IMR-90 (cell line): ENCODE measurements at regions not wholly inside any gene's neighbourhood (a gene's known extent, or its start where the extent isn't known, plus 50 kb on each side); places are given as distances from the start of the nearest gene placed in this dataset.
A peak's percentile ranks its signal among the peaks of the same experiment; 100 is the strongest.

Experiments
- ATAC-seq: fragments of 200-7000 bp; cut with Tn5 transposase; 2 replicates; pipeline ENCODE4 v1.9.1; 2020; ENCODE audit warnings: low read depth, mild to moderate bottlenecking, moderate library complexity
- BruUV-seq: library from RNA; stranded (reverse); fragments of 400-500 nt; replicated peaks from 2 replicates; lab custom pipeline; 2021; lab: Mats Ljungman, UMichigan
- CTCF ChIA-PET: fragments of 300-600 bp; formaldehyde crosslinking; extraction: SDS; loops from one replicate; lab custom pipeline; 2021; ENCODE audit warnings: antibody characterized with exemption; lab: Yijun Ruan, JAX
- POLR2A ChIA-PET: fragments of 300-600 bp; sonication (Branson Sonifier 250); formaldehyde crosslinking; loops from one replicate; lab custom pipeline; 2022; ENCODE audit warnings: antibody characterized with exemption; ENCODE audit not compliant: unreplicated experiment; lab: Charles Lee
- DNase-seq: peaks from one replicate; pipeline ENCODE4 v3.0.0; 2013
- H2AFZ ChIP-seq: replicated peaks from 2 replicates; pipeline ENCODE3; 2013; ENCODE audit warnings: low read length, mild to moderate bottlenecking; ENCODE audit not compliant: poor library complexity
- H2AK5ac ChIP-seq: 2 replicates; pipeline ENCODE4 v1.6.1; 2013; ENCODE audit warnings: low read depth, low read length, inconsistent platforms
- H2AK9ac ChIP-seq: replicated peaks from 2 replicates; pipeline ENCODE3; 2013; ENCODE audit warnings: mild to moderate bottlenecking, low read depth, low read length, moderate library complexity; ENCODE audit not compliant: poor library complexity
- H2BK120ac ChIP-seq: 2 replicates; pipeline ENCODE4 v1.6.1; 2013; ENCODE audit warnings: low read depth, low read length, inconsistent platforms
- H2BK15ac ChIP-seq: 3 replicates; pipeline ENCODE4 v1.6.1; 2013; ENCODE audit warnings: low read depth, low read length, inconsistent platforms
- H2BK20ac ChIP-seq: 2 replicates; pipeline ENCODE4 v1.6.1; 2013; ENCODE audit warnings: low read depth, mild to moderate bottlenecking, inconsistent platforms, low read length, moderate library complexity
- H2BK5ac ChIP-seq: 2 replicates; pipeline ENCODE4 v1.6.1; 2013; ENCODE audit warnings: mild to moderate bottlenecking, low read depth, low read length, inconsistent platforms; ENCODE audit not compliant: poor library complexity, severe bottlenecking
- H3K14ac ChIP-seq: replicated peaks from 2 replicates; pipeline ENCODE4 v1.6.1; 2013; ENCODE audit warnings: low read depth, low read length, inconsistent platforms
- H3K18ac ChIP-seq: 2 replicates; pipeline ENCODE4 v1.6.1; 2013; ENCODE audit warnings: low read depth, low read length, control low read depth
- H3K23ac ChIP-seq: 2 replicates; pipeline ENCODE4 v1.6.1; 2013; ENCODE audit warnings: low read depth, low read length, inconsistent platforms
- H3K27ac ChIP-seq: 2 replicates; pipeline ENCODE4 v1.5.1; 2013; ENCODE audit warnings: mild to moderate bottlenecking, control low read depth, low read length; ENCODE audit not compliant: insufficient read depth
- H3K27me3 ChIP-seq: 2 replicates; pipeline ENCODE4 v1.6.1; 2013; ENCODE audit warnings: low read length; ENCODE audit not compliant: control insufficient read depth, insufficient read depth
- H3K36me3 ChIP-seq: 2 replicates; pipeline ENCODE4 v1.6.1; 2013; ENCODE audit warnings: low read length, mixed read lengths; ENCODE audit not compliant: control insufficient read depth, insufficient read depth
- H3K4ac ChIP-seq: 2 replicates; pipeline ENCODE4 v1.6.1; 2013; ENCODE audit warnings: low read depth, low read length, inconsistent platforms
- H3K4me1 ChIP-seq: 2 replicates; pipeline ENCODE4 v1.6.1; 2013; ENCODE audit warnings: low read length, mixed read lengths; ENCODE audit not compliant: control insufficient read depth, insufficient read depth
- H3K4me2 ChIP-seq: 2 replicates; pipeline ENCODE4 v1.6.1; 2013; ENCODE audit warnings: low read depth, mild to moderate bottlenecking, control low read depth, low read length, moderate library complexity
- H3K4me3 ChIP-seq: 2 replicates; pipeline ENCODE4 v1.5.1; 2013; ENCODE audit warnings: low read depth, mild to moderate bottlenecking, control low read depth, low read length, moderate library complexity; ENCODE audit not compliant: insufficient read depth
- H3K56ac ChIP-seq: 2 replicates; pipeline ENCODE4 v1.6.1; 2013; ENCODE audit warnings: low read length, inconsistent platforms; ENCODE audit not compliant: insufficient read depth; ENCODE audit errors: extremely low read depth
- H3K79me1 ChIP-seq, 2 experiments: 2 replicates each; pipeline ENCODE4 v1.6.1; 2013; ENCODE audit warnings: low read length in 2 of 2, inconsistent platforms in 1 of 2, low read depth in 1 of 2
- H3K9ac ChIP-seq: 2 replicates; pipeline ENCODE4 v1.6.1; 2013; ENCODE audit warnings: low read depth, low read length, control low read depth
- H3K9me1 ChIP-seq: 2 replicates; pipeline ENCODE4 v1.6.1; 2013; ENCODE audit warnings: low read length, inconsistent platforms; ENCODE audit not compliant: insufficient read depth
- H3K9me3 ChIP-seq: 2 replicates; pipeline ENCODE4 v1.6.1; 2013; ENCODE audit warnings: low read length; ENCODE audit not compliant: control insufficient read depth, insufficient read depth
- H4K20me1 ChIP-seq: 2 replicates; pipeline ENCODE4 v1.6.1; 2013; ENCODE audit warnings: low read length, inconsistent platforms; ENCODE audit not compliant: insufficient read depth
- H4K5ac ChIP-seq: 2 replicates; pipeline ENCODE4 v1.6.1; 2013; ENCODE audit warnings: mild to moderate bottlenecking, low read depth, low read length, control low read depth
- H4K8ac ChIP-seq, 2 experiments: 2 replicates each; pipeline ENCODE4 v1.6.1; 2013; ENCODE audit warnings: low read depth in 2 of 2, low read length in 2 of 2, control low read depth in 1 of 2, inconsistent platforms in 1 of 2
- H4K91ac ChIP-seq: 2 replicates; pipeline ENCODE4 v1.6.1; 2013; ENCODE audit warnings: low read depth, low read length, inconsistent platforms; ENCODE audit not compliant: insufficient read depth
- CEBPB ChIP-seq: IDR thresholded peaks from 2 replicates; pipeline ENCODE4 v1.6.1; 2012; ENCODE audit warnings: low read depth, low read length, improper control_type of control experiment
- RFX5 ChIP-seq: IDR thresholded peaks from 2 replicates; pipeline ENCODE4 v1.8.0; 2012; ENCODE audit warnings: low read depth, mild to moderate bottlenecking, low read length, moderate library complexity
- WGBS, 2 experiments: methylation state at CpG; one replicate each; pipeline versions ENCODE4 v1.1.5 to v1.1.7; 2013; ENCODE audit warnings: missing lambda C conversion rate in 2 of 2; ENCODE audit not compliant: insufficient read length in 1 of 2; ENCODE audit errors: extremely low coverage in 2 of 2; 5-methylcytosine and 5-hydroxymethylcytosine counted together
- dilution Hi-C: fragments of 300-500 bp; cut with HindIII; formaldehyde crosslinking; loops from one replicate; pipeline ENCODE4 v1.14.3; 2018; ENCODE audit warnings: low sequenced_read_pairs; ENCODE audit not compliant: unreplicated experiment
- in situ Hi-C: fragments of 300-500 bp; cut with MboI; formaldehyde crosslinking; loops from 3 replicates; pipeline ENCODE4 v1.14.3; 2019; ENCODE audit warnings: low sequenced_read_pairs, inconsistent platforms, mixed read lengths
- intact Hi-C: fragments of 100-400 bp; cut with micrococcal nuclease; formaldehyde crosslinking; loops from 2 replicates; pipeline ENCODE4 v1.10.0; 2022

GRCh38 chr2:136715146-136715545 lies 50.2 kb upstream of the THSD7B start:
- H3K4me1 ChIP-seq: no peaks in the 10 kb centered on the region
- no peaks in the 10 kb centered on the region for H3K79me1 ChIP-seq
- dilution Hi-C loops: no loop called here
- BruUV-seq: no TSS peak
- WGBS, 2 experiments: no CpG with 5 or more reads among the region's 1 CpG
- no peak overlapping the region for H2AK9ac ChIP-seq
- H2BK5ac ChIP-seq: no peak overlapping the region
- ChIA-PET CTCF (no interaction called here), POLR2A (no interaction called here)
- H3K9ac ChIP-seq: no peak overlapping the region
- H3K9me3 ChIP-seq: no peaks in the 10 kb centered on the region
- H3K4ac ChIP-seq: no peak overlapping the region
- H3K36me3 ChIP-seq: no peaks in the 10 kb centered on the region
- H3K4me3 ChIP-seq: no peak overlapping the region
- no peak overlapping the region for H3K23ac ChIP-seq
- H3K4me2 ChIP-seq: no peak overlapping the region
- H3K56ac ChIP-seq: no peak overlapping the region
- no peak overlapping the region for H4K8ac ChIP-seq
- no peak overlapping the region for H3K14ac ChIP-seq
- H2BK120ac ChIP-seq: no peak overlapping the region
- no peak for ATAC-seq
- H2BK15ac ChIP-seq: no peak overlapping the region
- H4K91ac ChIP-seq: no peak overlapping the region
- H4K5ac ChIP-seq: no peak overlapping the region
- H2AFZ ChIP-seq: no peak overlapping the region
- H2AK5ac ChIP-seq: no peak overlapping the region
- no peaks in the 10 kb centered on the region for H3K9me1 ChIP-seq
- no peak for DNase-seq
- in situ Hi-C loops: no loop called here
- intact Hi-C loops: no loop called here
- peak; percentile 75 for TF ChIP-seq CEBPB
- no peak for TF ChIP-seq RFX5
- no peak overlapping the region for H3K27ac ChIP-seq
- H4K20me1 ChIP-seq: no peaks in the 10 kb centered on the region
- H3K18ac ChIP-seq: no peak overlapping the region
- no peak overlapping the region for H2BK20ac ChIP-seq
- H3K27me3 ChIP-seq: no peaks in the 10 kb centered on the region
